Inflammatory macrophage (primary cell): ENCODE measurements at regions not wholly inside any gene's neighbourhood (a gene's known extent, or its start where the extent isn't known, plus 50 kb on each side); places are given as distances from the start of the nearest gene placed in this dataset.
"Not testable (repeated sequence)": the region's sequence is repeated elsewhere in the genome, so short reads cannot be mapped to it uniquely, and the experiment has no call there.

Source experiments
- DNase-seq, 2 donors: peaks; one replicate each; pipeline ENCODE4 v3.0.0-alpha.2; 2020 to 2022

- DNase-seq: no peak
These were observed 2294.4 kb downstream of the TP53TG3F start for GRCh38 chr16:35753559-35754390.

- no peak for DNase-seq
These were observed 2295.3 kb downstream of the TP53TG3F start for GRCh38 chr16:35754391-35755369.

- DNase-seq: no peak
These were observed 2329.0 kb downstream of the TP53TG3F start for GRCh38 chr16:35788381-35788780.

- DNase-seq: no peak
These were observed 2333.3 kb downstream of the TP53TG3F start for GRCh38 chr16:35792516-35793285.

- DNase-seq: no peak
These were observed 2334.2 kb downstream of the TP53TG3F start for GRCh38 chr16:35793601-35794000.

- DNase-seq: no peak
These were observed 2335.5 kb downstream of the TP53TG3F start for GRCh38 chr16:35794896-35795295.

GRCh38 chr16:35795361-35796029 is 2336.1 kb downstream of the TP53TG3F start:
- DNase-seq: no peak

GRCh38 chr16:35797811-35798210 is 2338.4 kb downstream of the TP53TG3F start:
- DNase-seq: no peak

- DNase-seq: no peak
These were observed 2339.5 kb downstream of the TP53TG3F start for GRCh38 chr16:35798885-35799426.

- DNase-seq: not testable (repeated sequence)
These were observed 2345.1 kb downstream of the TP53TG3F start for GRCh38 chr16:35804465-35804864.

GRCh38 chr16:35823342-35823741 is 2363.9 kb downstream of the TP53TG3F start:
- no peak for DNase-seq

- DNase-seq: no peak
These were observed 2382.2 kb downstream of the TP53TG3F start for GRCh38 chr16:35841632-35842031.

GRCh38 chr16:35862242-35862641 is 2402.8 kb downstream of the TP53TG3F start:
- no peak for DNase-seq

GRCh38 chr16:35868630-35869029 is 2409.2 kb downstream of the TP53TG3F start:
- no peak for DNase-seq

- DNase-seq: no peak
These were observed 2414.1 kb downstream of the TP53TG3F start for GRCh38 chr16:35873472-35873871.

- no peak for DNase-seq
These were observed 2422.2 kb downstream of the TP53TG3F start for GRCh38 chr16:35881654-35882053.

GRCh38 chr16:35906440-35906839 is 2447.0 kb downstream of the TP53TG3F start:
- no peak for DNase-seq

- DNase-seq: no peak
These were observed 2448.7 kb downstream of the TP53TG3F start for GRCh38 chr16:35908152-35908551.

GRCh38 chr16:35908942-35909341 is 2449.5 kb downstream of the TP53TG3F start:
- DNase-seq: no peak

- DNase-seq: no peak
These were observed 2450.0 kb downstream of the TP53TG3F start for GRCh38 chr16:35909351-35909954.

GRCh38 chr16:35910409-35910808 is 2451.0 kb downstream of the TP53TG3F start:
- no peak for DNase-seq
